DOHH2 (cell line): ENCODE measurements at regions not wholly inside any gene's neighbourhood (a gene's known extent, or its start where the extent isn't known, plus 50 kb on each side); places are given as distances from the start of the nearest gene placed in this dataset.

Source experiments
- H3F3A ChIP-seq: fragments of 200-600 bp; sonication (generic), shearing (Covaris generic); 2 replicates; pipeline ENCODE4 v1.6.0; 2016; ENCODE audit warnings: antibody characterized with exemption, mild to moderate bottlenecking; ENCODE audit not compliant: control insufficient read depth, insufficient read depth
- H3K27ac ChIP-seq: fragments of 200-600 bp; sonication (generic); 2 replicates; pipeline ENCODE4 v1.5.1; 2014; ENCODE audit warnings: low read depth, mild to moderate bottlenecking, low read length, moderate library complexity
- H3K27me3 ChIP-seq: fragments of 200-600 bp; sonication (generic); 2 replicates; pipeline ENCODE4 v1.6.1; 2014; ENCODE audit warnings: mild to moderate bottlenecking, low read length, mixed read lengths; ENCODE audit not compliant: control insufficient read depth
- H3K36me3 ChIP-seq: fragments of 200-600 bp; sonication (generic); 2 replicates; pipeline ENCODE4 v1.6.1; 2014; ENCODE audit warnings: mild to moderate bottlenecking, low read length, moderate library complexity, mixed read lengths; ENCODE audit not compliant: control insufficient read depth
- H3K4me1 ChIP-seq: fragments of 200-600 bp; sonication (generic); 2 replicates; pipeline ENCODE4 v1.6.1; 2014; ENCODE audit warnings: mild to moderate bottlenecking, low read length, mixed read lengths; ENCODE audit not compliant: control insufficient read depth
- H3K4me2 ChIP-seq: fragments of 200-600 bp; sonication (generic); 2 replicates; pipeline ENCODE4 v1.6.0; 2014; ENCODE audit warnings: mild to moderate bottlenecking, low read length, moderate library complexity
- H3K4me3 ChIP-seq: fragments of 200-600 bp; sonication (generic); 2 replicates; pipeline ENCODE4 v1.5.1; 2014; ENCODE audit warnings: mild to moderate bottlenecking, low read length, mixed read lengths
- H3K79me2 ChIP-seq: fragments of 200-600 bp; sonication (generic); 2 replicates; pipeline ENCODE4 v1.6.1; 2014; ENCODE audit warnings: mild to moderate bottlenecking, low read length, mixed read lengths; ENCODE audit not compliant: control insufficient read depth
- H3K9me2 ChIP-seq: fragments of 200-600 bp; sonication (generic); replicated peaks from 2 replicates; pipeline ENCODE4 v1.6.1; 2014; ENCODE audit warnings: mild to moderate bottlenecking, low read length, mixed read lengths; ENCODE audit not compliant: control insufficient read depth
- H3K9me3 ChIP-seq: fragments of 200-600 bp; sonication (generic); 2 replicates; pipeline ENCODE4 v1.6.1; 2014; ENCODE audit warnings: antibody characterized with exemption, low read length, mixed read lengths; ENCODE audit not compliant: control insufficient read depth, insufficient read depth
- H4K20me1 ChIP-seq: fragments of 200-600 bp; sonication (generic); 2 replicates; pipeline ENCODE4 v1.6.0; 2014; ENCODE audit warnings: low read depth, mild to moderate bottlenecking, antibody characterized with exemption, low read length, moderate library complexity; ENCODE audit not compliant: control insufficient read depth, insufficient read depth
- EZH2phosphoT487 ChIP-seq: fragments of 200-600 bp; sonication (generic); IDR thresholded peaks from 2 replicates; pipeline ENCODE4 v1.6.1; 2017; ENCODE audit warnings: borderline replicate concordance, mild to moderate bottlenecking, antibody characterized with exemption, low read length, moderate library complexity, mixed read lengths
- TF ChIP-seq, protein P1 (sequence below): fragments of 200-600 bp; sonication (generic); IDR thresholded peaks from one replicate; pipeline ENCODE4 v1.5.1; 2014; ENCODE audit warnings: antibody characterized with exemption, mild to moderate bottlenecking, low read depth, low read length; ENCODE audit not compliant: poor library complexity, severe bottlenecking

DNA sequence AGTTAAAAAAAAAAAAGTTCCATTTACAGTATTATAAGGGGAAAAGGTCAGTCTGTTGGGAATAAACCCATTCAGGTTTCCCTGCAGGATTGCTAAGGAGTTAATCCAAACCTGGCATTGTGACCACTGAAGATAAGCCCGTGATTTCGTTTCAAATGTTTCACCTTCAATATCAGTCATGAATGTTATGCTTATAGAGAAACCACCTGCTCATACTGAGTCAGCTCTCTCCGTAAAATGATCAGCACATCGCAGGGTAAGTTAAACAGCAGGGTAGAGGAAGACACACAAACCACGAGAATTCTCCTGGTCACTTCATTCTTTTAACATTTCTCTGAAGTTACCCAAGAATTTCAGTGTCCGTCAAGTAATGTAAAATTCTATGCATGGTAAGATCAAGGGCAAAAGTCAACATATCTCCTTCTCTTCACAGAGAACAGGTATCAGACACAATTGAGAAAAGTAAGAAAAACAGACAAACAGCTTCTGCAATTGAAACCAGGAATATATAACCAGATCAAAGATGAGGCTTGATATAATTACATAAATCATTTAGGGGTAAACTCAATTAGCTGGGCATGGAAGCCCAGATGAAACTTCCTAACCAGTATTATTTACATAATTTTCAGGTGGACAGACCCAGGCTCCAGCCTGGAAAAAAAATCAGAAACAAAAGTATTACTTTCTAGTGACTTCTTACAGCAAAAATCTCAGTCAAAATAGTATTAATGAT, 67.6 kb upstream of the ARHGEF3 start:
- Histone ChIP-seq H3K4me2 (no peak overlapping the region), H3K9me3 (no peaks in the 10 kb centered on the region), H3K4me1 (no peaks in the 10 kb centered on the region), H3K4me3 (no peak overlapping the region), H3K79me2 (no peaks in the 10 kb centered on the region), H3K27me3 (peaks cover 4% of the 10 kb centered on the region; the same call in 1 of the 2 replicates), H3K36me3 (no peaks in the 10 kb centered on the region), H3K9me2 (no peaks in the 10 kb centered on the region), H4K20me1 (no peaks in the 10 kb centered on the region), H3F3A (no peaks in the 10 kb centered on the region), H3K27ac (no peak overlapping the region)
- no peak for TF ChIP-seq EZH2phosphoT487
- TF ChIP-seq, protein P1, sequence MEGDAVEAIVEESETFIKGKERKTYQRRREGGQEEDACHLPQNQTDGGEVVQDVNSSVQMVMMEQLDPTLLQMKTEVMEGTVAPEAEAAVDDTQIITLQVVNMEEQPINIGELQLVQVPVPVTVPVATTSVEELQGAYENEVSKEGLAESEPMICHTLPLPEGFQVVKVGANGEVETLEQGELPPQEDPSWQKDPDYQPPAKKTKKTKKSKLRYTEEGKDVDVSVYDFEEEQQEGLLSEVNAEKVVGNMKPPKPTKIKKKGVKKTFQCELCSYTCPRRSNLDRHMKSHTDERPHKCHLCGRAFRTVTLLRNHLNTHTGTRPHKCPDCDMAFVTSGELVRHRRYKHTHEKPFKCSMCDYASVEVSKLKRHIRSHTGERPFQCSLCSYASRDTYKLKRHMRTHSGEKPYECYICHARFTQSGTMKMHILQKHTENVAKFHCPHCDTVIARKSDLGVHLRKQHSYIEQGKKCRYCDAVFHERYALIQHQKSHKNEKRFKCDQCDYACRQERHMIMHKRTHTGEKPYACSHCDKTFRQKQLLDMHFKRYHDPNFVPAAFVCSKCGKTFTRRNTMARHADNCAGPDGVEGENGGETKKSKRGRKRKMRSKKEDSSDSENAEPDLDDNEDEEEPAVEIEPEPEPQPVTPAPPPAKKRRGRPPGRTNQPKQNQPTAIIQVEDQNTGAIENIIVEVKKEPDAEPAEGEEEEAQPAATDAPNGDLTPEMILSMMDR = no peak

DNA sequence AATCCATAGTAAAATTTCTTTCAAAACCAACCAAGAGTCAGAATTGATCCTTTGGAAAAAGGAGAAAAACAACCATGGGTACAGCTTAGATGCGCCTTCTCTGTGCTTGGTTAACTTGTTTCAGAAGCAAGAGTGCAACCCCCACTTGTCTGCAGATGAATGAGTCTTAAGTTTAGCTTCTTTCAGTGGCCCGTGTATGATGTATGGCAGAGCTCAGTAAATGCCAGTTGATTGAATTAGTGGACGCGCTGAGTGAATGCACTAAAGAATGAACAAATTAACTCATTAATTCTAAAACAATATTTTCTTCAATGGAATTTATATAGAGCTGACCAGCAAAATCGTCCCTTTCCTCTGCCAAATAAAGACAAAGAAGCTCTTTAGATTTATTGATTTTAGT, 67.0 kb upstream of the ARHGEF3 start:
- H3K9me3 ChIP-seq = no peaks in the 10 kb centered on the region
- peaks cover 4% of the 10 kb centered on the region; the same call in 1 of the 2 replicates for H3K27me3 ChIP-seq
- no peaks in the 10 kb centered on the region for H3K4me1 ChIP-seq
- H3K79me2 ChIP-seq = no peaks in the 10 kb centered on the region
- H3K4me3 ChIP-seq = no peak overlapping the region
- H3K4me2 ChIP-seq = no peak overlapping the region
- no peaks in the 10 kb centered on the region for H3K36me3 ChIP-seq
- no peaks in the 10 kb centered on the region for H3F3A ChIP-seq
- H4K20me1 ChIP-seq = no peaks in the 10 kb centered on the region
- TF ChIP-seq, protein P1 = no peak
- no peak for TF ChIP-seq EZH2phosphoT487
- no peak overlapping the region for H3K27ac ChIP-seq
- no peaks in the 10 kb centered on the region for H3K9me2 ChIP-seq

DNA sequence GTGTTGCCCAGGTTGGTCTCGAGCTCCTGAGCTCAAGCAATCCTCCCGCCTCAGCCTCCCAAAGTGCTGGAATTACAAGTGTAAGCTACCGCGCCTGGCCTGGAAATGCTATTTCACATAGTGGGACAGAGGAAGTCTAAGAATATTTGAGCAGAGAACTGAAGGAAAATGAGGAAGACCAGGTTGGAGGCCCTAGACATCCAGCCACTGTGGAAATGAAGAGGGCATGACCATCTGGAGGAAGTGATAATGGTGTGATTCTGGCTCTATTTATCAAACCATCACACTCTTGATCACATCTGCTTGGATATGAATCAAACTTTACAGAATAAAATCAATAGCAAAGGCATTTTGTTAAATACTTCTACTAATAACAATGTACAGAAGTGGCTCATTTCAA, 65.9 kb upstream of the ARHGEF3 start:
- H3K4me3 ChIP-seq = no peak overlapping the region

More for the DNA sequence above, 65.9 kb upstream of the ARHGEF3 start:
- TF ChIP-seq, protein P1 = no peak
- TF ChIP-seq EZH2phosphoT487 = no peak
- H3K4me2 ChIP-seq = no peak overlapping the region
- H4K20me1 ChIP-seq = no peaks in the 10 kb centered on the region
- H3K79me2 ChIP-seq = no peaks in the 10 kb centered on the region
- H3K27me3 ChIP-seq = peaks cover 4% of the 10 kb centered on the region; the same call in 1 of the 2 replicates
- no peaks in the 10 kb centered on the region for H3K9me3 ChIP-seq
- H3K4me1 ChIP-seq = no peaks in the 10 kb centered on the region
- H3F3A ChIP-seq = no peaks in the 10 kb centered on the region
- H3K36me3 ChIP-seq = no peaks in the 10 kb centered on the region
- H3K27ac ChIP-seq = no peak overlapping the region
- no peaks in the 10 kb centered on the region for H3K9me2 ChIP-seq
